ENCODE measurements at regions not wholly inside any gene's neighbourhood (a gene's known extent, or its start where the extent isn't known, plus 50 kb on each side); places are given as distances from the start of the nearest gene placed in this dataset.
"Not testable (repeated sequence)": the region's sequence is repeated elsewhere in the genome, so short reads cannot be mapped to it uniquely, and the experiment has no call there.

GRCh38 chr13:87206708-87207107 lies 464.5 kb upstream of the SLITRK5 start:
- DNase-seq, result no peak

- no peak for DNase-seq
These were observed 463.7 kb upstream of the SLITRK5 start for GRCh38 chr13:87207280-87208003.

GRCh38 chr13:87208636-87209035 lies 462.5 kb upstream of the SLITRK5 start:
- DNase-seq, result no peak

- DNase-seq, result no peak
These were observed 436.2 kb upstream of the SLITRK5 start for GRCh38 chr13:87234981-87235380.

GRCh38 chr13:87235621-87236020 lies 435.6 kb upstream of the SLITRK5 start:
- DNase-seq, result no peak

GRCh38 chr13:87244256-87244890 lies 426.8 kb upstream of the SLITRK5 start:
- DNase-seq, result no peak

GRCh38 chr13:87249847-87250246 lies 421.3 kb upstream of the SLITRK5 start:
- not testable (repeated sequence) for DNase-seq

- DNase-seq, result no peak
These were observed 415.8 kb upstream of the SLITRK5 start for GRCh38 chr13:87255394-87255793.

GRCh38 chr13:87259479-87260083 lies 411.6 kb upstream of the SLITRK5 start:
- DNase-seq, result peak in 1 of 3 donors; percentile 2

- DNase-seq, result peak; percentile 24 to 48 (median 35)
These were observed 396.9 kb upstream of the SLITRK5 start for GRCh38 chr13:87274209-87274819.

GRCh38 chr13:87280139-87280538 lies 391.0 kb upstream of the SLITRK5 start:
- no peak for DNase-seq

- no peak for DNase-seq
These were observed 383.4 kb upstream of the SLITRK5 start for GRCh38 chr13:87287721-87288120.

GRCh38 chr13:87295636-87296035 lies 375.5 kb upstream of the SLITRK5 start:
- no peak for DNase-seq

GRCh38 chr13:87302034-87302433 lies 369.1 kb upstream of the SLITRK5 start:
- no peak for DNase-seq

- DNase-seq, result no peak
These were observed 368.2 kb upstream of the SLITRK5 start for GRCh38 chr13:87302931-87303330.

- DNase-seq, result no peak
These were observed 360.0 kb upstream of the SLITRK5 start for GRCh38 chr13:87311165-87311564.

GRCh38 chr13:87314822-87315221 lies 356.3 kb upstream of the SLITRK5 start:
- DNase-seq, result no peak

GRCh38 chr13:87322386-87322785 lies 348.8 kb upstream of the SLITRK5 start:
- DNase-seq, result no peak

GRCh38 chr13:87324558-87324957 lies 346.6 kb upstream of the SLITRK5 start:
- DNase-seq, result no peak

- no peak for DNase-seq
These were observed 340.0 kb upstream of the SLITRK5 start for GRCh38 chr13:87331178-87331577.

GRCh38 chr13:87333599-87333998 lies 337.6 kb upstream of the SLITRK5 start:
- no peak for DNase-seq

GRCh38 chr13:87334176-87334575 lies 337.0 kb upstream of the SLITRK5 start:
- DNase-seq, result no peak
